Endothelial cell of umbilical vein (primary cell): ENCODE measurements at regions not wholly inside any gene's neighbourhood (a gene's known extent, or its start where the extent isn't known, plus 50 kb on each side); places are given as distances from the start of the nearest gene placed in this dataset.

Experiments
- BruUV-seq: library from RNA; stranded (reverse); fragments of 400-500 nt; replicated peaks from 2 replicates; lab custom pipeline; 2021; lab: Mats Ljungman, UMichigan
- CTCF ChIA-PET: fragments of 300-600, 350-600 bp; sonication (Branson Sonifier 250); formaldehyde crosslinking; loops from one replicate; lab custom pipeline; 2021; ENCODE audit warnings: antibody characterized with exemption, inconsistent platforms; lab: Charles Lee
- POLR2A ChIA-PET: fragments of 300-600, 350-600 bp; sonication (Branson Sonifier 250); formaldehyde crosslinking; loops from one replicate; lab custom pipeline; 2021; ENCODE audit warnings: antibody characterized with exemption, inconsistent platforms; lab: Charles Lee
- DNase-seq: peaks from one replicate; pipeline ENCODE4 v3.0.0-alpha.2; 2011; ENCODE audit warnings: low read depth, low spot score
- FAIRE-seq: peaks from 2 replicates; lab custom pipeline; 2011; peaks lifted over from hg19 to GRCh38; lab: Jason Lieb, UNC
- H2AFZ ChIP-seq: 2 replicates; pipeline ENCODE4 v1.6.0; 2012; ENCODE audit warnings: low read depth, low read length, control low read depth, inconsistent platforms
- H3K27ac ChIP-seq: 2 replicates; pipeline ENCODE4 v1.5.1; 2011; ENCODE audit warnings: low read depth, mild to moderate bottlenecking, control low read depth, low read length, moderate library complexity; ENCODE audit not compliant: insufficient read depth
- H3K27me3 ChIP-seq, 2 experiments: 2 replicates each; pipeline versions ENCODE4 v1.6.0 to v1.6.1; 2011; ENCODE audit warnings: low read length in 2 of 2, mixed read lengths in 1 of 2; ENCODE audit not compliant: control insufficient read depth in 2 of 2, insufficient read depth in 2 of 2
- H3K36me3 ChIP-seq, 2 experiments: 2 replicates in 1 of 2; 3 replicates in 1 of 2; pipeline ENCODE4 v1.5.1; 2011; ENCODE audit warnings: low read length in 2 of 2, mild to moderate bottlenecking in 1 of 2, moderate library complexity in 1 of 2; ENCODE audit not compliant: control insufficient read depth in 2 of 2, insufficient read depth in 2 of 2; ENCODE audit errors: extremely low read depth in 1 of 2
- H3K4me1 ChIP-seq: 3 replicates; pipeline ENCODE4 v1.5.1; 2011; ENCODE audit warnings: mild to moderate bottlenecking, low read length; ENCODE audit not compliant: control insufficient read depth, insufficient read depth; ENCODE audit errors: extremely low read depth
- H3K4me2 ChIP-seq: 2 replicates; pipeline ENCODE4 v1.6.1; 2011; ENCODE audit warnings: low read length, control low read depth, mixed read lengths; ENCODE audit not compliant: insufficient read depth
- H3K4me3 ChIP-seq, 3 experiments: fragments of 200-600 bp in 1 of 3; sonication (generic), shearing (Covaris generic) in 1 of 3; replicated peaks in 1 of 3; 2 replicates each; pipeline ENCODE4 v1.5.1; 2011 to 2016; ENCODE audit warnings: control low read depth in 3 of 3, low read length in 3 of 3, mild to moderate bottlenecking in 2 of 3, inconsistent platforms in 1 of 3, low read depth in 1 of 3, moderate library complexity in 1 of 3; ENCODE audit not compliant: insufficient read depth in 1 of 3
- H3K79me2 ChIP-seq: 2 replicates; pipeline ENCODE4 v1.6.0; 2012; ENCODE audit warnings: low read length, inconsistent platforms; ENCODE audit not compliant: control insufficient read depth, insufficient read depth
- H3K9ac ChIP-seq: replicated peaks from 2 replicates; pipeline ENCODE3; 2011; ENCODE audit warnings: low read length, control low read depth; ENCODE audit not compliant: insufficient read depth; ENCODE audit errors: extremely low read depth
- H3K9me1 ChIP-seq: replicated peaks from 3 replicates; pipeline ENCODE4 v1.6.0; 2011; ENCODE audit warnings: mild to moderate bottlenecking, low read length; ENCODE audit not compliant: control insufficient read depth, insufficient read depth; ENCODE audit errors: extremely low read depth
- H3K9me3 ChIP-seq: replicated peaks from 2 replicates; pipeline ENCODE4 v1.5.1; 2012; ENCODE audit warnings: low read length, inconsistent platforms; ENCODE audit not compliant: control insufficient read depth, insufficient read depth
- H4K20me1 ChIP-seq: replicated peaks from 2 replicates; pipeline ENCODE3; 2011; ENCODE audit warnings: mild to moderate bottlenecking, low read length; ENCODE audit not compliant: control insufficient read depth, insufficient read depth; ENCODE audit errors: extremely low read depth
- EZH2 ChIP-seq: IDR thresholded peaks from 2 replicates; pipeline ENCODE4 v1.6.1; 2012; ENCODE audit warnings: borderline replicate concordance, low read depth, mild to moderate bottlenecking, moderate library complexity, low read length, inconsistent platforms; ENCODE audit not compliant: severe bottlenecking
- FOS ChIP-seq: IDR thresholded peaks from 2 replicates; pipeline ENCODE4 v1.6.1; 2011; ENCODE audit warnings: mild to moderate bottlenecking, low read length, moderate library complexity, borderline replicate concordance; ENCODE audit not compliant: insufficient read depth
- GATA2 ChIP-seq: IDR thresholded peaks from 2 replicates; pipeline ENCODE4 v1.7.0; 2011; ENCODE audit warnings: low read depth, mild to moderate bottlenecking, moderate library complexity, mixed read lengths, low read length; ENCODE audit not compliant: insufficient read length, insufficient read depth
- JUN ChIP-seq: IDR thresholded peaks from 2 replicates; pipeline ENCODE4 v1.6.1; 2011; ENCODE audit warnings: borderline replicate concordance, low read depth; ENCODE audit not compliant: insufficient read length, insufficient read depth
- MAX ChIP-seq: IDR thresholded peaks from 2 replicates; pipeline ENCODE4 v1.6.1; 2011; ENCODE audit not compliant: insufficient read depth, insufficient read length
- MYC ChIP-seq: IDR thresholded peaks from one replicate; pipeline ENCODE4 v1.6.1; 2011; ENCODE audit warnings: mild to moderate bottlenecking, low read depth, low read length
- POLR2A ChIP-seq: IDR thresholded peaks from 2 replicates; pipeline ENCODE4 v1.6.1; 2012; ENCODE audit warnings: low read depth, mild to moderate bottlenecking, control low read depth, low read length
- POLR2AphosphoS5 ChIP-seq: IDR thresholded peaks from 2 replicates; pipeline ENCODE4 v1.6.1; 2012; ENCODE audit warnings: low read depth, mild to moderate bottlenecking, control low read depth, low read length, moderate library complexity; ENCODE audit not compliant: insufficient read depth
- dilution Hi-C: fragments of 300-500 bp; cut with MboI; formaldehyde crosslinking; loops from one replicate; pipeline ENCODE4 v1.15.0; 2019; ENCODE audit warnings: low sequenced_read_pairs; ENCODE audit not compliant: extremely low pct_ligation_motif_present
- intact Hi-C: fragments of 100-400 bp; cut with micrococcal nuclease; formaldehyde crosslinking; loops from one replicate; pipeline ENCODE4 v1.10.0; 2022
- TF ChIP-seq, protein P1 (sequence below), 2 donors: IDR thresholded peaks; 1 replicate in 1 of 2; 2 replicates in 1 of 2; pipeline ENCODE4 v1.5.1; 2011; ENCODE audit warnings: low read length in 2 of 2, mild to moderate bottlenecking in 2 of 2, moderate library complexity in 2 of 2, control low read depth in 1 of 2, inconsistent platforms in 1 of 2, low read depth in 1 of 2; ENCODE audit not compliant: insufficient read depth in 1 of 2; ENCODE audit errors: extremely low read depth in 1 of 2

GRCh38 chr6:48961781-48962415 lies 501.2 kb downstream of the MMUT start:
- Histone ChIP-seq H3K36me3 (no peaks in the 10 kb centered on the region), H3K4me2 (no peak overlapping the region), H3K4me3 (no peak overlapping the region), H3K9ac (no peak overlapping the region), H3K9me1 (no peaks in the 10 kb centered on the region), H3K4me1 (no peaks in the 10 kb centered on the region), H3K27ac (no peak overlapping the region), H3K79me2 (no peaks in the 10 kb centered on the region), H3K27me3 (no peaks in the 10 kb centered on the region), H3K9me3 (no peaks in the 10 kb centered on the region), H2AFZ (no peak overlapping the region), H4K20me1 (no peaks in the 10 kb centered on the region)
- TF ChIP-seq GATA2 (no peak), FOS (no peak), POLR2A (no peak), POLR2AphosphoS5 (no peak), MAX (no peak), MYC (no peak), JUN (no peak), EZH2 (no peak)
- TF ChIP-seq, protein P1, sequence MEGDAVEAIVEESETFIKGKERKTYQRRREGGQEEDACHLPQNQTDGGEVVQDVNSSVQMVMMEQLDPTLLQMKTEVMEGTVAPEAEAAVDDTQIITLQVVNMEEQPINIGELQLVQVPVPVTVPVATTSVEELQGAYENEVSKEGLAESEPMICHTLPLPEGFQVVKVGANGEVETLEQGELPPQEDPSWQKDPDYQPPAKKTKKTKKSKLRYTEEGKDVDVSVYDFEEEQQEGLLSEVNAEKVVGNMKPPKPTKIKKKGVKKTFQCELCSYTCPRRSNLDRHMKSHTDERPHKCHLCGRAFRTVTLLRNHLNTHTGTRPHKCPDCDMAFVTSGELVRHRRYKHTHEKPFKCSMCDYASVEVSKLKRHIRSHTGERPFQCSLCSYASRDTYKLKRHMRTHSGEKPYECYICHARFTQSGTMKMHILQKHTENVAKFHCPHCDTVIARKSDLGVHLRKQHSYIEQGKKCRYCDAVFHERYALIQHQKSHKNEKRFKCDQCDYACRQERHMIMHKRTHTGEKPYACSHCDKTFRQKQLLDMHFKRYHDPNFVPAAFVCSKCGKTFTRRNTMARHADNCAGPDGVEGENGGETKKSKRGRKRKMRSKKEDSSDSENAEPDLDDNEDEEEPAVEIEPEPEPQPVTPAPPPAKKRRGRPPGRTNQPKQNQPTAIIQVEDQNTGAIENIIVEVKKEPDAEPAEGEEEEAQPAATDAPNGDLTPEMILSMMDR (IDR thresholded peaks at IDR 0.05; ENCODE audit: extremely low read depth in 1 of 2, insufficient read depth in 1 of 2, low read depth in 1 of 2, low read length in 2 of 2), result no peak
- no TSS peak for BruUV-seq
- dilution Hi-C loops (no loop called here), intact Hi-C loops (no loop called here)
- ChIA-PET CTCF (interaction anchor here (1.1 kb wide), 1 partner anchor 8 kb away, joined by 3 read pairs; no protein-coding TSS in a partner anchor), POLR2A (no interaction called here)
- FAIRE-seq (no peak), DNase-seq (no peak)
